HG03354 (cell line): ENCODE measurements at regions not wholly inside any gene's neighbourhood (a gene's known extent, or its start where the extent isn't known, plus 50 kb on each side); places are given as distances from the start of the nearest gene placed in this dataset.

ENCODE experiments used
- ATAC-seq: cut with Tn5 transposase; IDR thresholded peaks from one replicate; pipeline ENCODE4 v1.9.1; 2021; ENCODE audit warnings: mild to moderate bottlenecking; ENCODE audit not compliant: unreplicated experiment, poor library complexity, severe bottlenecking

GRCh38 chr1:114235960-114236359 lies 82.3 kb upstream of the SYT6 start:
- ATAC-seq: no peak

- no peak for ATAC-seq
Observed at GRCh38 chr1:114235281-114235680, 81.6 kb upstream of the SYT6 start.

- no peak for ATAC-seq
Observed at GRCh38 chr1:114234408-114235124, 80.9 kb upstream of the SYT6 start.

- ATAC-seq: no peak
Observed at GRCh38 chr1:114232691-114233090, 79.0 kb upstream of the SYT6 start.

GRCh38 chr1:114231301-114231700 lies 77.6 kb upstream of the SYT6 start:
- ATAC-seq: no peak

GRCh38 chr1:114229368-114229767 lies 75.7 kb upstream of the SYT6 start:
- ATAC-seq: no peak

- no peak for ATAC-seq
Observed at GRCh38 chr1:114227059-114227458, 73.4 kb upstream of the SYT6 start.

- ATAC-seq: no peak
Observed at GRCh38 chr1:114224196-114224907, 70.7 kb upstream of the SYT6 start.

GRCh38 chr1:114222920-114223319 lies 69.3 kb upstream of the SYT6 start:
- ATAC-seq: no peak

GRCh38 chr1:114219172-114219868 lies 65.7 kb upstream of the SYT6 start:
- ATAC-seq: no peak

GRCh38 chr1:114218361-114219171 lies 64.9 kb upstream of the SYT6 start:
- no peak for ATAC-seq

GRCh38 chr1:114216431-114217173 lies 62.9 kb upstream of the SYT6 start:
- no peak for ATAC-seq

- ATAC-seq: no peak
Observed at GRCh38 chr1:114215436-114215835, 61.8 kb upstream of the SYT6 start.

- no peak for ATAC-seq
Observed at GRCh38 chr1:114214016-114214415, 60.3 kb upstream of the SYT6 start.

GRCh38 chr1:114209971-114210370 lies 56.3 kb upstream of the SYT6 start:
- ATAC-seq: no peak

GRCh38 chr1:114208714-114209113 lies 55.0 kb upstream of the SYT6 start:
- ATAC-seq: no peak

- no peak for ATAC-seq
Observed at GRCh38 chr1:114208106-114208505, 54.4 kb upstream of the SYT6 start.

GRCh38 chr1:114207635-114208034 lies 54.0 kb upstream of the SYT6 start:
- no peak for ATAC-seq

GRCh38 chr1:114206392-114206791 lies 52.7 kb upstream of the SYT6 start:
- ATAC-seq: no peak
